ENCODE measurements at regions not wholly inside any gene's neighbourhood (a gene's known extent, or its start where the extent isn't known, plus 50 kb on each side); places are given as distances from the start of the nearest gene placed in this dataset.
"Not testable (repeated sequence)": the region's sequence is repeated elsewhere in the genome, so short reads cannot be mapped to it uniquely, and the experiment has no call there.

- no peak for DNase-seq (ENCODE audit: low read depth, low spot score)
Measured at GRCh38 chr10:30734901-30735300, 105.3 kb upstream of the LYZL2 start.

GRCh38 chr10:30732671-30733070 lies 103.1 kb upstream of the LYZL2 start:
- DNase-seq (ENCODE audit: low read depth, low spot score), result no peak

GRCh38 chr10:30731963-30732362 lies 102.4 kb upstream of the LYZL2 start:
- DNase-seq (ENCODE audit: low read depth, low spot score), result no peak

DNA sequence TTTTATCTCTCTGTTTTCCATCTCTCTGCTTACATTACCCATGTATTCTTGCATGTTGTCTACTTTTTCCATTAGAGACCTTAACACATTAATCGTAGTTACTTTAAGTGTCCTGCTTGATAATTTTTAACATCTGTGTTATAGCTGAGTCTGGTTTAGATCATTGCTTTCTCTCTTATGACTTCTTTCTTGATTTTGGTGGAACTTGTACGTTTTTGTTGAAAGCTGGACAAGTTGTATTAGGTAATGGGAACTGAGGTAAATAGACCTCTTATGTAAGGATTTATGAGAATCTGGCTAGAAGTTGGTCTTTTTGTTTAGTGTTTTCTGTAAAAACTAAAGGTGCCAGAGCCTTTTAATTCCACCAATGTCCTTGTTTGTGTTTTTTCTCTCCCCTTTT lies 100.8 kb upstream of the LYZL2 start:
- DNase-seq (ENCODE audit: low read depth, low spot score), result no peak

GRCh38 chr10:30728766-30729165 lies 99.2 kb upstream of the LYZL2 start:
- no peak for DNase-seq (ENCODE audit: low read depth, low spot score)

DNA sequence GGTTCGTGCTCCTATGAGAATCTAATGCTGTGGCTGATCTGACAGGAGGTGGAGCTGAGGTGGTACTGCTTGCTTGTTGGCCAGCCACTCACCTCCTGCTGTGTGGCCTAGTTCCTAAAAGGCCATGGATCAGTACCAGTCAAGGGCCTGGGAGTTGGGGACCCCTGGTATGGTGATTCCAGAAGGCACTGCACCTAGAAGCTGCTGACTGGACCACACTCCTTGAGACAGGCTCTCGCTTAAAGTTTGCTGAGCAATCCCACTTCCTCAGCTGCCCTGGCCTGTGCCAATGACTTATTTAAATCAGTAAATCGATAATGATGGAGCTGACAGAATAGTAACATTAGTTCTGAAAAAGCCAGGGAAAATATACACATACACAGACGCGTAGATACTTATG lies 98.6 kb upstream of the LYZL2 start:
- no peak for DNase-seq (ENCODE audit: low read depth, low spot score)

DNA sequence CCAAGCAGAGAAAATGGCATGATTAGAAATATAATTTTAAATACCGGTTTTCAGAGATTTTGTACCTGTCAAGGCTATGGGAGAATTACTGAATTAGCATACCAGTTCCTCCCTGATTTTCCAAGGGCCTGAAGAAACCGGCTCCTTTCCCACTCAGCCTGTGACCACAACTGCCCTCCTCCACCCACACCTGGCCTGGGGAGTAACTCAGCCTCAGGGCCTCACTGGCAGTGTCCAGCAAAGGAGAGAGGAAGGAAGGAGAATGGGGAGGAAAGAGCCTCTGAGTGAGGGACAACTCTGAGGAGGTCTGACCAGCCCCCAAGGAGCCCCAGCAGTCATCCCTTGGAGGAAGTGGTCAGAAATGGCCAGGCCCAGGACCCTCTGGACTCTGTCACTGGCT lies 98.0 kb upstream of the LYZL2 start:
- no peak for DNase-seq (ENCODE audit: low read depth, low spot score)

GRCh38 chr10:30726783-30727414 lies 97.3 kb upstream of the LYZL2 start:
- peak; percentile 17 for DNase-seq (ENCODE audit: low read depth, low spot score)

- no peak for DNase-seq (ENCODE audit: low read depth, low spot score)
Measured at GRCh38 chr10:30725661-30726060, 96.1 kb upstream of the LYZL2 start.

GRCh38 chr10:30724296-30724695 lies 94.7 kb upstream of the LYZL2 start:
- no peak for DNase-seq (ENCODE audit: low read depth, low spot score)

DNA sequence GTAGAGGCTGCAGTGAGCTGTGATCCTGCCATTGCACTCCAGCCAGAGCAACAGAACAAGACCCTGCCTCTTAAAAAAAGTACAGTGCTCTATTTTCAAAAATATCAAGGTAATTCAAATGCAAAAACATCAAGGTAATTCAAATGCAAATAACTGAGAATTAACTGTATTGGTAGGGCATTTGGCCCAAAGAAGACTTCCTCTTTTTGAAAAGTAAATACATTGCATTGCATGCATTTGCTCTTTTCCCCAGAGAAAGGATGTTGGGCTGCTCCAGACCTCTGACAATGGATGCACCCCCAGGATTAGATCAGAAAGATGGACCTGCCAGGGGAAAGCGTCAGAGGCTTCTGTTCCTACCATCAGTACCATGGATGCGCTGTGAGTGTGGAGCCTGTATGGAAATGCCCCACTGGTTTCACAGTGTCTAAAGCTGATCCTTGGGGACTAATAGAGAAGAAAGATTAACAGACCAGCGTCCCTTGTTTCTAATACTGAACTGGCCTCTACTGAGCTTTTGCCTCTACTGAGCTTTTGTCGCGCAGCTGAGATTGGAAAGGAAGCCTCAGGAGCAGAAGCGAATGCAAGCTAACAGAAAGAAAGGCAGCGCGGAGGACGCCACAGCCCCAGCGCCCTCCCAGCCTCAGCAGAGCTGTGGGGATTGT lies 93.5 kb upstream of the LYZL2 start:
- no peak for DNase-seq (ENCODE audit: low read depth, low spot score)

- no peak for DNase-seq (ENCODE audit: low read depth, low spot score)
Measured at GRCh38 chr10:30719832-30720231, 90.3 kb upstream of the LYZL2 start.

DNA sequence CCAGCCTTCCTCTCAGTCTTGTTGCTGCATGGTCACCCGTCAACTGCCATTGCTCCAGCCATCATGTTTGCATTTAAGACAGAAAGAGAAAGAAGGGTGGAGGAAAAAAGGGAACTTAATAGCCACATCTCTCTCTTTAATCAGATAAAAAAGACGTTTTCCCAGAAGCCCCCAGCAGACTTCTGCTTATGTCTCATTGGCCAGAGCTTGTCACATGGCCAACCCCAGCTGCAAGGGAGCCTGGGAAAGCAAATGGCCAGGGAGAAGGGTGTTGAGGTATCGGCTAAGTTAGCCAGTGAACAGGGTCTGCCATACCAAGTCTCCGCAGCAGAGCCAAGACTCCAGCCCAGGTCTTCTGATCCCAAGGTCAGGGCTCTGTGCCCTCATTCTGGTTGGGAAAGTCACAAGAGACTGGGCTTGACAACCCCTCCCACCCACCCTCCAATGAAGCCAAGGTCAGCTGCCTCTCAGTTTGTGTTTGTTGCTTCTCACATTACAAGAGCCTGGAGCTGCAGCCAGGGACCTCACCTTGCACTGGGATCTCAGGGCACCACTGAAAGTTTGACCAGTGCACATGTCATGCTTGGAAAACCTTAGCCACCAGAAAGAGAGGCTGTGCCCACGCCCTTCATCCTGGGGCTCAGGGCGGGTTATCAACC lies 80.3 kb upstream of the LYZL2 start:
- DNase-seq (ENCODE audit: low read depth, low spot score), result no peak

DNA sequence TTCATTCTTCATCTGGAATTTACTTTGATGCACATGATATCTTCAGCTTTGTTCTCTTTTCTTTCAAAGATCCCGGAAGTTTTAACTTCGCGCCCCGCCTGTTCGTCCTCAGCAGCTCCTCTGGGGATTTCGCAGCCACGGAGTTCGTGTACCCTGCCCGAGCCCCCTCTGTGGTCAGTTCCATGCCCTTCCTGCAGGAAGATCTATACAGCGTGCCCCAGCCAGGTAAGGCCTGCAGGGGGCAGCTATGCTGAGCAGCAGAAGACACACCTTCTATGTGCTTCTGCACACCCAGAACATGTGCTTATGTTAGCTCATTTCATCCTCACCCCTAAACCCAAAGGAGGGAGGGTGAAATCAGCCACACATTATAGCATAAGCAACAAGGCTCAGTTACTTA lies 79.7 kb upstream of the LYZL2 start:
- DNase-seq (ENCODE audit: low read depth, low spot score), result no peak

GRCh38 chr10:30708234-30708633 lies 78.7 kb upstream of the LYZL2 start:
- DNase-seq (ENCODE audit: low read depth, low spot score), result no peak

DNA sequence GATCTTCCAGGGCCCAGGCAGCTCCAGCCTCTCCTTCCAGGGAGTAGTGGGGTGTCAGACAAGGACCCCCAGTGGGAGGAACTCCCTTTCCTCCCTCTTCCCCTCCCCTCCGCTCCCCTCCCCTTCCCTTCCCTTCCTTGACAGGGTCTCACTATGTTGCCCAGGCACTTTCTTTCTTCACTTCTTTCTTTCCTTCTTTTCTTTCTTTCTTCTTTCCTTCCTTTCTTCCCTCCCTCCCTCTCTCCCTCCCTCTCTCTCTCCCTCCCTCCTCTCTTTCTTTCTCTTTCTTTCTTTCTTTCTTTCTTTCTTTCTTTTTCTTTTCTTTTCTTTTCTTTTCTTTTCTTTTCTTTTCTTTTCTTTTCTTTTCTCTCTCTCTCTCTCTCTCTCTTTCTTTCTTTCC lies 76.6 kb upstream of the LYZL2 start:
- not testable (repeated sequence) for DNase-seq (ENCODE audit: low read depth, low spot score)

GRCh38 chr10:30705625-30706149 lies 76.1 kb upstream of the LYZL2 start:
- no peak for DNase-seq (ENCODE audit: low read depth, low spot score)

DNA sequence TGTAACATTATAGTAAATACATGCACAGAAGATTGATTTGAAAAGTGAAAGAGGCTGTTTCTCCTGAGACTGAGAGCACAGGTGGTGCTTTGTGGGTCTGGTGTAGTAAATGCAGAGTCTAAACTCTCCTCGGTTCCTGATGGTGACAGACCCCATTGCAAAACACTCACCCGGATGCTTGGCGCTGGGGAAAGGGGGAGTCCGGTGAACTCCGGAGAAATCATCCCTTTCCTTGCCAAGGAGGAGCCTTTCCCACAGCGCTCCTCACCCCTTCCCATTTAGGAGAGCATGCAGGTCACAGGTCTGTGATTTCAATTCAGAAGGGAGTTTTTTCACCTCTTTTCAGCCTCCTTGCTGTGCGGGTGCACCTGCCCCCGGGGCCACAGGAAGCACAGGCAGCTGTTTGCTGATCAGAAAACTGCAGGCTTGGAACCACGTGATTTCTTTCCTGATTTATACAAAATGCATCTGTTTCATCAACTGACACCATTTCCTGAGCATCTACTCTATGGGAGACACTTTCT lies 75.6 kb upstream of the LYZL2 start:
- DNase-seq (ENCODE audit: low read depth, low spot score), result no peak

- DNase-seq (ENCODE audit: low read depth, low spot score), result not testable (repeated sequence)
Measured at GRCh38 chr10:30704601-30705100, 75.1 kb upstream of the LYZL2 start.

DNA sequence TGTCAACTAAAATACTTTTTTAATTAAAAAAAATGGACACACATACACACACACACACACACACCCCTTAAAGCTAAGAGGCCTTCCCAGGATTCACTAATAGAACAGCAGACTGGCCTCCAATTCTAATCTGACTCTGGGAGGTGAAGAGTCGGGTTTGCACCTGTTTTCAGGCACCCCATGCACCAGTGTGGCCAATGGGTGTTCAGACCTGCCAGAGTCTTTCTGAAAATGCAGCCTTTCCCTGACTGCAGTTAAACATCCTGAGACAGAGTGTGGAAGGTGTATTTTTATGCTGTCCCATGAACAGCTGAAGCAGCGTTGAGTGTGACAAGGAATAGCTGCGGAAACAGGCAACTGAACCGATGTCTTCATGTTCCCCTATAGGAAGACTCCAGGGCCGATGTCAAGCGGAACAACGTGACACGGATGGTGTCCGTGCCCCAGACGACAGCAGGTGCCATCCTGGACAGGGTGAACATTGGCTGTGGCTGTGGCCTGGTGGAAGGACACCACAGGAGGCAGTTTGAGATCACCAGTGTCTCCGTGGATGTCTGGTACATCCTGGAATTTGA lies 74.6 kb upstream of the LYZL2 start:
- DNase-seq (ENCODE audit: low read depth, low spot score), result no peak

DNA sequence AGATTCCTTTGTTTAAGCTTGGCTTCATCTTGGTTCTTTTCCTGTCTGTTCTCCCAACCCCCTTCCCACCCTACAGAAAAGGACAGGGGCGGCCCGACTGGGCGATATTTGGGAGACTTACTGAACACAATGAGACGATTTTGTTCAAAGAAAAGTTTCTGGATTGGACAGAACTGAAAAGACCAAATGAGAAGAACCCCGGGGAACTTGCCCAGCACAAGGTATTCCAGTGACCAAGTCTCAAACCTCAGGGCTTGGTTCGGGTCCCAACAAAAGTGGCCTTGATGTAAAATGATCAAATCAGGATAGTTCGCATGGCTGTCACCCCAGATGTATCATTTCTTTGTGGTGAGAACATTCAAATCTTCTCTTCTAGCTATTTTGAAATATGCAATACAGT lies 73.9 kb upstream of the LYZL2 start:
- DNase-seq (ENCODE audit: low read depth, low spot score), result not testable (repeated sequence)

GRCh38 chr10:30702860-30703259 lies 73.3 kb upstream of the LYZL2 start:
- DNase-seq (ENCODE audit: low read depth, low spot score), result no peak

Data from brain pericyte (primary cell).